HL-60 (cell line): ENCODE measurements at regions not wholly inside any gene's neighbourhood (a gene's known extent, or its start where the extent isn't known, plus 50 kb on each side); places are given as distances from the start of the nearest gene placed in this dataset.

Source experiments
- GABPA ChIP-seq: IDR thresholded peaks from 2 replicates; pipeline ENCODE4 v1.6.1; 2012; ENCODE audit warnings: low read depth
- POLR2AphosphoS5 ChIP-seq: IDR thresholded peaks from 2 replicates; pipeline ENCODE4 v1.6.1; 2012; ENCODE audit warnings: low read depth

GRCh38 chr13:22402682-22403081 lies 731.8 kb downstream of the FGF9 start:
- TF ChIP-seq GABPA (no peak), POLR2AphosphoS5 (no peak)
